ENCODE measurements at regions not wholly inside any gene's neighbourhood (a gene's known extent, or its start where the extent isn't known, plus 50 kb on each side); places are given as distances from the start of the nearest gene placed in this dataset.

GRCh38 chr7:21123586-21123985, 304.3 kb upstream of the SP4 start:
- DNase-seq (ENCODE audit: low spot score) (no peak), ATAC-seq (no peak)
- intact Hi-C loops (cut with DNase I): no loop called here

- intact Hi-C loops (cut with DNase I): no loop called here
- no peak for ATAC-seq
- DNase-seq (ENCODE audit: low spot score): no peak
These were observed 302.6 kb upstream of the SP4 start for GRCh38 chr7:21125297-21125696.

- no peak for ATAC-seq
These were observed 299.6 kb upstream of the SP4 start for GRCh38 chr7:21128062-21128817.

GRCh38 chr7:21131897-21132296, 296.0 kb upstream of the SP4 start:
- intact Hi-C loops (cut with DNase I): no loop called here
- no peak for ATAC-seq

More at GRCh38 chr7:21128062-21128817, 299.6 kb upstream of the SP4 start:
- intact Hi-C loops (cut with DNase I): no loop called here
- no peak for DNase-seq (ENCODE audit: low spot score)

GRCh38 chr7:21134631-21135030, 293.3 kb upstream of the SP4 start:
- no peak for ATAC-seq
- no peak for DNase-seq (ENCODE audit: low spot score)
- intact Hi-C loops (cut with DNase I): no loop called here

More at GRCh38 chr7:21131897-21132296, 296.0 kb upstream of the SP4 start:
- DNase-seq (ENCODE audit: low spot score): no peak

GRCh38 chr7:21135437-21135836, 292.4 kb upstream of the SP4 start:
- intact Hi-C loops (cut with DNase I): no loop called here
- ATAC-seq: no peak
- DNase-seq (ENCODE audit: low spot score): no peak

GRCh38 chr7:21137640-21138039, 290.2 kb upstream of the SP4 start:
- no peak for ATAC-seq
- intact Hi-C loops (cut with DNase I): no loop called here

GRCh38 chr7:21140622-21141021, 287.3 kb upstream of the SP4 start:
- intact Hi-C loops (cut with DNase I): no loop called here
- ATAC-seq (no peak), DNase-seq (ENCODE audit: low spot score) (no peak)

More at GRCh38 chr7:21137640-21138039, 290.2 kb upstream of the SP4 start:
- DNase-seq (ENCODE audit: low spot score): no peak

GRCh38 chr7:21141476-21141875, 286.4 kb upstream of the SP4 start:
- no peak for DNase-seq (ENCODE audit: low spot score)
- no peak for ATAC-seq
- intact Hi-C loops (cut with DNase I): no loop called here

GRCh38 chr7:21142081-21142480, 285.8 kb upstream of the SP4 start:
- ATAC-seq: no peak
- DNase-seq (ENCODE audit: low spot score): no peak
- intact Hi-C loops (cut with DNase I): no loop called here

- DNase-seq (ENCODE audit: low spot score) (no peak), ATAC-seq (no peak)
- intact Hi-C loops (cut with DNase I): no loop called here
These were observed 281.1 kb upstream of the SP4 start for GRCh38 chr7:21146642-21147423.

GRCh38 chr7:21149809-21150208, 278.1 kb upstream of the SP4 start:
- ATAC-seq (no peak), DNase-seq (ENCODE audit: low spot score) (no peak)
- intact Hi-C loops (cut with DNase I): no loop called here

GRCh38 chr7:21154614-21155013, 273.3 kb upstream of the SP4 start:
- intact Hi-C loops (cut with DNase I): no loop called here
- DNase-seq (ENCODE audit: low spot score) (no peak), ATAC-seq (no peak)

- DNase-seq (ENCODE audit: low spot score) (no peak), ATAC-seq (no peak)
- intact Hi-C loops (cut with DNase I): no loop called here
These were observed 268.4 kb upstream of the SP4 start for GRCh38 chr7:21159506-21159905.

GRCh38 chr7:21160401-21160800, 267.5 kb upstream of the SP4 start:
- no peak for DNase-seq (ENCODE audit: low spot score)
- no peak for ATAC-seq
- intact Hi-C loops (cut with DNase I): no loop called here

GRCh38 chr7:21167942-21168341, 259.9 kb upstream of the SP4 start:
- intact Hi-C loops (cut with DNase I): no loop called here

GRCh38 chr7:21169667-21170580, 258.0 kb upstream of the SP4 start:
- no peak for DNase-seq (ENCODE audit: low spot score)
- intact Hi-C loops (cut with DNase I): no loop called here
- no peak for ATAC-seq

More at GRCh38 chr7:21167942-21168341, 259.9 kb upstream of the SP4 start:
- ATAC-seq (no peak), DNase-seq (ENCODE audit: low spot score) (no peak)

- no peak for ATAC-seq
- DNase-seq (ENCODE audit: low spot score): no peak
- intact Hi-C loops (cut with DNase I): no loop called here
These were observed 255.1 kb upstream of the SP4 start for GRCh38 chr7:21172800-21173199.

GRCh38 chr7:21173436-21173835, 254.4 kb upstream of the SP4 start:
- no peak for ATAC-seq
- intact Hi-C loops (cut with DNase I): no loop called here
- DNase-seq (ENCODE audit: low spot score): no peak
